DOHH2 (cell line): ENCODE measurements at regions not wholly inside any gene's neighbourhood (a gene's known extent, or its start where the extent isn't known, plus 50 kb on each side); places are given as distances from the start of the nearest gene placed in this dataset.

Source experiments
- H3F3A ChIP-seq: fragments of 200-600 bp; sonication (generic), shearing (Covaris generic); 2 replicates; pipeline ENCODE4 v1.6.0; 2016; ENCODE audit warnings: antibody characterized with exemption, mild to moderate bottlenecking; ENCODE audit not compliant: control insufficient read depth, insufficient read depth
- H3K27ac ChIP-seq: fragments of 200-600 bp; sonication (generic); 2 replicates; pipeline ENCODE4 v1.5.1; 2014; ENCODE audit warnings: low read depth, mild to moderate bottlenecking, low read length, moderate library complexity
- H3K27me3 ChIP-seq: fragments of 200-600 bp; sonication (generic); 2 replicates; pipeline ENCODE4 v1.6.1; 2014; ENCODE audit warnings: mild to moderate bottlenecking, low read length, mixed read lengths; ENCODE audit not compliant: control insufficient read depth
- H3K36me3 ChIP-seq: fragments of 200-600 bp; sonication (generic); 2 replicates; pipeline ENCODE4 v1.6.1; 2014; ENCODE audit warnings: mild to moderate bottlenecking, low read length, moderate library complexity, mixed read lengths; ENCODE audit not compliant: control insufficient read depth
- H3K4me1 ChIP-seq: fragments of 200-600 bp; sonication (generic); 2 replicates; pipeline ENCODE4 v1.6.1; 2014; ENCODE audit warnings: mild to moderate bottlenecking, low read length, mixed read lengths; ENCODE audit not compliant: control insufficient read depth
- H3K4me2 ChIP-seq: fragments of 200-600 bp; sonication (generic); 2 replicates; pipeline ENCODE4 v1.6.0; 2014; ENCODE audit warnings: mild to moderate bottlenecking, low read length, moderate library complexity
- H3K4me3 ChIP-seq: fragments of 200-600 bp; sonication (generic); 2 replicates; pipeline ENCODE4 v1.5.1; 2014; ENCODE audit warnings: mild to moderate bottlenecking, low read length, mixed read lengths
- H3K79me2 ChIP-seq: fragments of 200-600 bp; sonication (generic); 2 replicates; pipeline ENCODE4 v1.6.1; 2014; ENCODE audit warnings: mild to moderate bottlenecking, low read length, mixed read lengths; ENCODE audit not compliant: control insufficient read depth
- H3K9me2 ChIP-seq: fragments of 200-600 bp; sonication (generic); replicated peaks from 2 replicates; pipeline ENCODE4 v1.6.1; 2014; ENCODE audit warnings: mild to moderate bottlenecking, low read length, mixed read lengths; ENCODE audit not compliant: control insufficient read depth
- H3K9me3 ChIP-seq: fragments of 200-600 bp; sonication (generic); 2 replicates; pipeline ENCODE4 v1.6.1; 2014; ENCODE audit warnings: antibody characterized with exemption, low read length, mixed read lengths; ENCODE audit not compliant: control insufficient read depth, insufficient read depth
- H4K20me1 ChIP-seq: fragments of 200-600 bp; sonication (generic); 2 replicates; pipeline ENCODE4 v1.6.0; 2014; ENCODE audit warnings: low read depth, mild to moderate bottlenecking, antibody characterized with exemption, low read length, moderate library complexity; ENCODE audit not compliant: control insufficient read depth, insufficient read depth
- CTCF ChIP-seq: fragments of 200-600 bp; sonication (generic); IDR thresholded peaks from one replicate; pipeline ENCODE4 v1.5.1; 2014; ENCODE audit warnings: antibody characterized with exemption, mild to moderate bottlenecking, low read depth, low read length; ENCODE audit not compliant: poor library complexity, severe bottlenecking
- EZH2phosphoT487 ChIP-seq: fragments of 200-600 bp; sonication (generic); IDR thresholded peaks from 2 replicates; pipeline ENCODE4 v1.6.1; 2017; ENCODE audit warnings: borderline replicate concordance, mild to moderate bottlenecking, antibody characterized with exemption, low read length, moderate library complexity, mixed read lengths

- TF ChIP-seq EZH2phosphoT487: no peak
- TF ChIP-seq CTCF: no peak
- Histone ChIP-seq H3K4me1 (no peaks in the 10 kb centered on the region), H3K79me2 (no peaks in the 10 kb centered on the region), H3K4me3 (no peak overlapping the region), H3K9me3 (no peaks in the 10 kb centered on the region), H3K9me2 (no peaks in the 10 kb centered on the region), H3K27me3 (no peaks in the 10 kb centered on the region), H3K27ac (no peak overlapping the region), H3K36me3 (no peaks in the 10 kb centered on the region), H3K4me2 (no peak overlapping the region), H3F3A (no peaks in the 10 kb centered on the region), H4K20me1 (no peaks in the 10 kb centered on the region)
Observed at GRCh38 chr5:74319076-74319475, 321.5 kb downstream of the ENC1 start.

- no peak for TF ChIP-seq CTCF
- TF ChIP-seq EZH2phosphoT487: no peak
- Histone ChIP-seq H3K27me3 (no peaks in the 10 kb centered on the region), H3K36me3 (no peaks in the 10 kb centered on the region), H3K9me2 (no peaks in the 10 kb centered on the region), H3K27ac (no peak overlapping the region), H3K4me3 (no peak overlapping the region), H3K79me2 (no peaks in the 10 kb centered on the region), H3K4me2 (no peak overlapping the region), H3K9me3 (no peaks in the 10 kb centered on the region), H3K4me1 (no peaks in the 10 kb centered on the region), H4K20me1 (no peaks in the 10 kb centered on the region), H3F3A (no peaks in the 10 kb centered on the region)
Observed at GRCh38 chr5:74316064-74316603, 324.4 kb downstream of the ENC1 start.

GRCh38 chr5:74314906-74315305 lies 325.6 kb downstream of the ENC1 start:
- Histone ChIP-seq H3K27ac (no peak overlapping the region), H3K36me3 (no peaks in the 10 kb centered on the region), H3K4me1 (no peaks in the 10 kb centered on the region), H3K4me3 (no peak overlapping the region), H3K79me2 (no peaks in the 10 kb centered on the region), H4K20me1 (no peaks in the 10 kb centered on the region), H3K4me2 (no peak overlapping the region), H3F3A (no peaks in the 10 kb centered on the region), H3K9me3 (no peaks in the 10 kb centered on the region), H3K9me2 (no peaks in the 10 kb centered on the region), H3K27me3 (no peaks in the 10 kb centered on the region)
- TF ChIP-seq EZH2phosphoT487 (no peak), CTCF (no peak)
